Uterus (tissue), 2 donors: ENCODE measurements at regions not wholly inside any gene's neighbourhood (a gene's known extent, or its start where the extent isn't known, plus 50 kb on each side); places are given as distances from the start of the nearest gene placed in this dataset.

ENCODE experiments used
- POLR2A ChIP-seq, 2 donors: fragments of 450-650 bp; IDR thresholded peaks; one replicate each; pipeline ENCODE4 v1.6.1; 2016; ENCODE audit warnings: antibody characterized with exemption in 2 of 2, mild to moderate bottlenecking in 1 of 2, moderate library complexity in 1 of 2
- TF ChIP-seq, protein P1 (sequence below), 4 experiments: fragments of 200-600 bp in 2 of 4; fragments of 450-650 bp in 2 of 4; sonication (generic) in 2 of 4; IDR thresholded peaks; one replicate each; pipeline ENCODE4 v1.5.1; 2016 to 2019; ENCODE audit warnings: antibody characterized with exemption in 4 of 4, mild to moderate bottlenecking in 2 of 4, moderate library complexity in 1 of 4

DNA sequence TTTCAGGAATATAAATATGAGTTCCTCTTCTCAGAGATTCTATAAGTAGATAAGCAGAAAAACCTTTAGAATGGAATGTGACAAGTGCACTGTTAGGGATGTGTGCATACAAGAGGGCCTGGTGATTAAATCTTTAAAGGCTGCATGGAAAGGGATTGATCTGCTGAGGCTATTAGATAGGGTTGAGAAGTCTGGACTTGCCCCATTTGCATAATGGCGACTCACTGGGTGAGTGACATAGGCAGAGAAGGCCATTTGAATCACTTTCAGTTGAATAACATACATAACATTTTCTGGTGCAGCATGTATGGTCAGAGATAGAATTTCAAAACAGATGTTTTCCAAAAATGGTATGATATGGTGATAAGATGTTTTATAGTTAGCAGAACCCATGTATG lies 156.9 kb downstream of the ZNF621 start:
- no peak for TF ChIP-seq POLR2A (IDR thresholded peaks at IDR 0.05)
- TF ChIP-seq, protein P1, sequence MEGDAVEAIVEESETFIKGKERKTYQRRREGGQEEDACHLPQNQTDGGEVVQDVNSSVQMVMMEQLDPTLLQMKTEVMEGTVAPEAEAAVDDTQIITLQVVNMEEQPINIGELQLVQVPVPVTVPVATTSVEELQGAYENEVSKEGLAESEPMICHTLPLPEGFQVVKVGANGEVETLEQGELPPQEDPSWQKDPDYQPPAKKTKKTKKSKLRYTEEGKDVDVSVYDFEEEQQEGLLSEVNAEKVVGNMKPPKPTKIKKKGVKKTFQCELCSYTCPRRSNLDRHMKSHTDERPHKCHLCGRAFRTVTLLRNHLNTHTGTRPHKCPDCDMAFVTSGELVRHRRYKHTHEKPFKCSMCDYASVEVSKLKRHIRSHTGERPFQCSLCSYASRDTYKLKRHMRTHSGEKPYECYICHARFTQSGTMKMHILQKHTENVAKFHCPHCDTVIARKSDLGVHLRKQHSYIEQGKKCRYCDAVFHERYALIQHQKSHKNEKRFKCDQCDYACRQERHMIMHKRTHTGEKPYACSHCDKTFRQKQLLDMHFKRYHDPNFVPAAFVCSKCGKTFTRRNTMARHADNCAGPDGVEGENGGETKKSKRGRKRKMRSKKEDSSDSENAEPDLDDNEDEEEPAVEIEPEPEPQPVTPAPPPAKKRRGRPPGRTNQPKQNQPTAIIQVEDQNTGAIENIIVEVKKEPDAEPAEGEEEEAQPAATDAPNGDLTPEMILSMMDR (IDR thresholded peaks at IDR 0.05): no peak
